A673 (cell line): ENCODE measurements at regions not wholly inside any gene's neighbourhood (a gene's known extent, or its start where the extent isn't known, plus 50 kb on each side); places are given as distances from the start of the nearest gene placed in this dataset.

Experiments
- CTCF ChIP-seq: fragments of 300-800, 200-600 bp; sonication (generic); conservative IDR thresholded peaks from 2 replicates; pipeline ENCODE4 v1.5.1; 2017; ENCODE audit warnings: low read depth, mild to moderate bottlenecking, antibody characterized with exemption, low read length, moderate library complexity, mixed read lengths
- EZH2 ChIP-seq: fragments of 200-600 bp; sonication (generic); IDR thresholded peaks from 2 replicates; pipeline ENCODE4 v1.6.1; 2017; ENCODE audit warnings: borderline replicate concordance, low read depth, mild to moderate bottlenecking, mixed read lengths, antibody characterized with exemption, low read length; ENCODE audit not compliant: poor library complexity, severe bottlenecking

- no peak for TF ChIP-seq CTCF
- TF ChIP-seq EZH2: no peak
Observed at GRCh38 chr1:209235166-209235565, 348.3 kb upstream of the CAMK1G start.
